SK-N-SH (cell line): ENCODE measurements at regions not wholly inside any gene's neighbourhood (a gene's known extent, or its start where the extent isn't known, plus 50 kb on each side); places are given as distances from the start of the nearest gene placed in this dataset.
"Not testable (repeated sequence)": the region's sequence is repeated elsewhere in the genome, so short reads cannot be mapped to it uniquely, and the experiment has no call there.

ENCODE experiments used
- CTCF ChIA-PET: fragments of 300-600, 350-600 bp; formaldehyde crosslinking; extraction: SDS; loops from one replicate; lab custom pipeline; 2021; lab: Yijun Ruan, JAX
- POLR2A ChIA-PET: fragments of 350-600 bp; sonication (Branson Sonifier 250); formaldehyde crosslinking; extraction: SDS; loops from one replicate; lab custom pipeline; 2020; ENCODE audit warnings: antibody characterized with exemption, inconsistent platforms; lab: Yijun Ruan, JAX
- DNase-seq: peaks from one replicate; pipeline ENCODE4 v3.0.0; 2012
- H2AFZ ChIP-seq: fragments of 200-600 bp; sonication (generic); 2 replicates; pipeline ENCODE4 v1.8.1; 2016; ENCODE audit warnings: antibody characterized with exemption, mild to moderate bottlenecking, low read depth
- H3F3A ChIP-seq: fragments of 200-600 bp; sonication (generic); replicated peaks from 2 replicates; pipeline ENCODE3; 2016; ENCODE audit warnings: antibody characterized with exemption, mild to moderate bottlenecking; ENCODE audit not compliant: insufficient read depth
- H3K27ac ChIP-seq, 2 experiments: fragments of 200-500 bp in 1 of 2; fragments of 200-600 bp in 1 of 2; sonication (Bioruptor generic) in 1 of 2; sonication (generic), shearing (Covaris generic) in 1 of 2; 2 replicates each; pipeline versions ENCODE4 v1.5.1 to v1.6.1; 2014 to 2016; ENCODE audit warnings: low read depth in 2 of 2, inconsistent platforms in 1 of 2, low read length in 1 of 2, mild to moderate bottlenecking in 1 of 2, mixed read lengths in 1 of 2
- H3K27me3 ChIP-seq: fragments of 200-600 bp; sonication (generic), shearing (Covaris generic); 2 replicates; pipeline ENCODE4 v1.6.1; 2016; ENCODE audit warnings: mixed run types; ENCODE audit not compliant: insufficient read depth
- H3K36me3 ChIP-seq, 2 experiments: fragments of 200-500 bp in 1 of 2; fragments of 200-600 bp in 1 of 2; sonication (Bioruptor generic) in 1 of 2; sonication (generic) in 1 of 2; replicated peaks in 1 of 2; 2 replicates each; pipeline versions ENCODE3 to v1.5.1; 2014 to 2016; ENCODE audit warnings: low read length in 1 of 2, mild to moderate bottlenecking in 1 of 2; ENCODE audit not compliant: insufficient read depth in 2 of 2, control insufficient read depth in 1 of 2
- H3K4me1 ChIP-seq, 2 experiments: fragments of 200-500 bp in 1 of 2; fragments of 200-600 bp in 1 of 2; sonication (Bioruptor generic) in 1 of 2; sonication (generic), shearing (Covaris generic) in 1 of 2; 2 replicates each; pipeline versions ENCODE4 v1.5.1 to v1.6.1; 2014 to 2016; ENCODE audit warnings: low read depth in 1 of 2, low read length in 1 of 2, mixed run types in 1 of 2; ENCODE audit not compliant: insufficient read depth in 2 of 2, control insufficient read depth in 1 of 2
- H3K4me2 ChIP-seq: fragments of 200-600 bp; sonication (generic), shearing (Covaris generic); 2 replicates; pipeline ENCODE4 v1.6.1; 2017; ENCODE audit warnings: mixed run types
- H3K4me3 ChIP-seq, 2 experiments: fragments of 200-500 bp in 1 of 2; fragments of 200-600 bp in 1 of 2; sonication (Bioruptor generic) in 1 of 2; sonication (generic), shearing (Covaris generic) in 1 of 2; 2 replicates each; pipeline versions ENCODE4 v1.5.1 to v1.8.1; 2014 to 2016; ENCODE audit warnings: low read depth in 2 of 2, inconsistent platforms in 1 of 2, low read length in 1 of 2, mild to moderate bottlenecking in 1 of 2, mixed read lengths in 1 of 2, moderate library complexity in 1 of 2
- H3K79me2 ChIP-seq: fragments of 200-600 bp; sonication (generic); 2 replicates; pipeline ENCODE4 v1.8.1; 2017; ENCODE audit warnings: mild to moderate bottlenecking; ENCODE audit not compliant: insufficient read depth
- H3K9ac ChIP-seq: fragments of 200-600 bp; sonication (generic); 2 replicates; pipeline ENCODE4 v1.6.1; 2017; ENCODE audit warnings: mixed run types
- H3K9me2 ChIP-seq: fragments of 200-600 bp; sonication (generic); 2 replicates; pipeline ENCODE4 v1.6.1; 2017; ENCODE audit warnings: mixed run types
- H3K9me3 ChIP-seq: fragments of 200-600 bp; sonication (generic); 2 replicates; pipeline ENCODE4 v1.6.1; 2017; ENCODE audit warnings: mixed run types, mild to moderate bottlenecking, moderate library complexity
- H4K20me1 ChIP-seq: fragments of 200-600 bp; sonication (generic); 2 replicates; pipeline ENCODE4 v1.6.1; 2017; ENCODE audit warnings: mild to moderate bottlenecking, mixed run types; ENCODE audit not compliant: insufficient read depth
- CTCF ChIP-seq: fragments of 200-600 bp; sonication (generic); IDR thresholded peaks from 2 replicates; pipeline ENCODE4 v1.6.1; 2017; ENCODE audit warnings: antibody characterized with exemption, mild to moderate bottlenecking, moderate library complexity
- ELF1 ChIP-seq: IDR thresholded peaks from 2 replicates; pipeline ENCODE4 v1.4.0; 2012
- FOXJ3 ChIP-seq: sonication (generic); formaldehyde crosslinking; IDR thresholded peaks from 2 replicates; pipeline ENCODE4 v1.5.1; 2020; ENCODE audit warnings: mild to moderate bottlenecking, missing genetic modification reagents
- IRF3 ChIP-seq: fragments of 150-350 bp; IDR thresholded peaks from 2 replicates; pipeline ENCODE4 v1.6.1; 2016; ENCODE audit warnings: mild to moderate bottlenecking, low read depth, low read length
- RAD21 ChIP-seq: IDR thresholded peaks from 2 replicates; pipeline ENCODE4 v1.6.1; 2012; ENCODE audit warnings: mild to moderate bottlenecking, low read length
- SMC3 ChIP-seq: IDR thresholded peaks from 2 replicates; pipeline ENCODE4 v1.6.1; 2012; ENCODE audit warnings: low read depth, low read length, improper control_type of control experiment
- TEAD4 ChIP-seq: IDR thresholded peaks from 2 replicates; pipeline ENCODE4 v1.4.0; 2012; ENCODE audit warnings: mild to moderate bottlenecking, borderline replicate concordance; ENCODE audit not compliant: insufficient read depth
- USF1 ChIP-seq: IDR thresholded peaks from 2 replicates; pipeline ENCODE4 v1.4.0; 2012; ENCODE audit warnings: low read depth, borderline replicate concordance
- USF2 ChIP-seq: fragments of 150-350 bp; IDR thresholded peaks from 2 replicates; pipeline ENCODE4 v1.6.1; 2017; ENCODE audit warnings: antibody characterized with exemption, low read length, low read depth, borderline replicate concordance
- WGBS: methylation state at CpG from one replicate; pipeline ENCODE4 v1.1.6; 2017; ENCODE audit warnings: low lambda C conversion rate; 5-methylcytosine and 5-hydroxymethylcytosine counted together
- TF ChIP-seq, protein P1 (sequence below): IDR thresholded peaks from 2 replicates; pipeline ENCODE4; 2012

DNA sequence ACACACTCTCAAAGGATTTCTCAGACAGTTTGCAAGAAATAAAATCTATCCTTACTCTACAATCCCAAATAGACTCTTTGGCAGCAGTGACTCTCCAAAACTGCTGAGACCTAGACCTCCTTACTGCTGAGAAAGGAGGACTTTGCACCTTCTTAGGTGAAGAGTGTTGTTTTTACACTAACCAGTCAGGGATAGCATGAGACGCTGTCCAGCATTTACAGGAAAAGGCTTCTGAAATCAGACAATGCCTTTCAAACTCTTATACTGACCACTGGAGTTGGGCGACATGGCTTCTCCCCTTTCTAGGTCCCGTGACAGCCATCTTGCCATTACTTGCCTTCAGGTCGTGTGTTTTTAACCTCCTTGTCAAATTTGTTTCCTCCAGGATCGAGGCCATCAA, 268.4 kb downstream of the S1PR1 start:
- H3K9ac ChIP-seq, H3K36me3 ChIP-seq, H3K4me2 ChIP-seq, H3K27ac ChIP-seq, DNase-seq, H2AFZ ChIP-seq, H3K4me1 ChIP-seq, H3K9me3 ChIP-seq, H3K4me3 ChIP-seq, H3K27me3 ChIP-seq, H3K79me2 ChIP-seq, H4K20me1 ChIP-seq, H3K9me2 ChIP-seq, POLR2A ChIA-PET, H3F3A ChIP-seq: not testable (repeated sequence)
- CTCF ChIA-PET: interaction anchor here (0.9 to 2.9 kb wide), 6 partner anchors 10 to 689 kb away, joined by 3 to 20 read pairs (median 4); no protein-coding TSS in a partner anchor
- 38% methylated on average over 5 of the region's 5 CpGs for WGBS

DNA sequence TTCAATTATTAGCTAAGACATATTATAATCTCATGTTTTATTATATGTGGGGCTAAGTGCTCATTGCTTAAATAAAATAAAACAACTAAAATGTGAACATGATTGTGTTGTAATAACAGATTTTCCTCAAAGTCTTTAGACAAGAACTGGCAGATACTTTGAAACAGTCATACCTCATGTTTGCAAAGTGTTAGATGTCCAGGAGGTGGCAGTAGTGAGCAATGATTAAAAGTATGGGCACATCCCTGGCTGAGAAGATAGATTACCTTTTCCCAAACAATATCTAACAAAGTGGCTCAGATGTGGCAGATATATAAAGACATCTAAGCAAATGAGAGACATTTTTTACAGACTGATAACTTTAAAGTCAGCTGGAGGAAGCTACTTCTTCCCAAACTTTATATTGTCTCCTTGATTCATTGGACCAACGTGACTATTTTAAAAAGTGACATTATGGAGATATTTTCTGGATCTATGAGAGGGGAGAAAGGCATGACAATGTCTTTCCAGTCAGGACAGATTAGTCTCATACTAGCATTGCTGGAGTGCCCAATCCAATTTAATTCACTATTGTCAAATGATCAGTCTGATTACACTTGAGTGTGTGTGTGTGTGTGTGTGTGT, 269.8 kb downstream of the S1PR1 start:
- no peak for TF ChIP-seq USF2
- peak; percentile 43 for TF ChIP-seq SMC3
- no peak for TF ChIP-seq FOXJ3 (CRISPR knock-in tag)
- TF ChIP-seq RAD21: peak; percentile 61
- TF ChIP-seq CTCF: peak; percentile 82
- TF ChIP-seq, all 33 proteins: peak for 3
- ChIA-PET POLR2A (no interaction called here), CTCF (interaction anchor here (0.6 to 2.9 kb wide), 27 partner anchors 8 to 929 kb away, joined by 3 to 20 read pairs (median 3); no protein-coding TSS in a partner anchor)
- no peaks in the 10 kb centered on the region for H3K36me3 ChIP-seq
- no peaks in the 10 kb centered on the region for H3K79me2 ChIP-seq
- no peaks in the 10 kb centered on the region; a peak in 1 of 4 replicates for H3K4me1 ChIP-seq
- no peaks in the 10 kb centered on the region for H3F3A ChIP-seq
- no peak overlapping the region for H2AFZ ChIP-seq
- DNase-seq: peak; percentile 33
- WGBS: 70% methylated on average over 1 of the region's 1 CpG
- no peak overlapping the region for H3K4me2 ChIP-seq
- no peaks in the 10 kb centered on the region for H3K9me2 ChIP-seq
- H4K20me1 ChIP-seq: no peaks in the 10 kb centered on the region
- no peak overlapping the region for H3K27ac ChIP-seq
- H3K4me3 ChIP-seq: no peak overlapping the region
- H3K27me3 ChIP-seq: no peaks in the 10 kb centered on the region
- no peak overlapping the region for H3K9ac ChIP-seq
- H3K9me3 ChIP-seq: no peaks in the 10 kb centered on the region

- CTCF ChIA-PET: interaction anchor here (0.6 to 2.9 kb wide), 9 partner anchors 14 to 219 kb away, joined by 3 to 20 read pairs (median 5); no protein-coding TSS in a partner anchor
- POLR2A ChIA-PET: no interaction called here
- TF ChIP-seq TEAD4 (no peak), ELF1 (no peak), USF1 (no peak), IRF3 (no peak)
- TF ChIP-seq, protein P1, sequence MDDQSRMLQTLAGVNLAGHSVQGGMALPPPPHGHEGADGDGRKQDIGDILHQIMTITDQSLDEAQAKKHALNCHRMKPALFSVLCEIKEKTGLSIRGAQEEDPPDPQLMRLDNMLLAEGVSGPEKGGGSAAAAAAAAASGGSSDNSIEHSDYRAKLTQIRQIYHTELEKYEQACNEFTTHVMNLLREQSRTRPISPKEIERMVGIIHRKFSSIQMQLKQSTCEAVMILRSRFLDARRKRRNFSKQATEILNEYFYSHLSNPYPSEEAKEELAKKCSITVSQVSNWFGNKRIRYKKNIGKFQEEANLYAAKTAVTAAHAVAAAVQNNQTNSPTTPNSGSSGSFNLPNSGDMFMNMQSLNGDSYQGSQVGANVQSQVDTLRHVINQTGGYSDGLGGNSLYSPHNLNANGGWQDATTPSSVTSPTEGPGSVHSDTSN: no peak
Observed at GRCh38 chr1:101507547-101507971, 270.7 kb downstream of the S1PR1 start.

More at GRCh38 chr1:101507547-101507971, 270.7 kb downstream of the S1PR1 start:
- Histone ChIP-seq H3K27ac (no peak overlapping the region), H4K20me1 (no peaks in the 10 kb centered on the region), H3K9ac (no peak overlapping the region), H3F3A (no peaks in the 10 kb centered on the region), H3K4me1 (no peaks in the 10 kb centered on the region; a peak in 1 of 4 replicates), H3K9me3 (no peaks in the 10 kb centered on the region), H3K36me3 (no peaks in the 10 kb centered on the region), H3K4me2 (no peak overlapping the region), H3K27me3 (no peaks in the 10 kb centered on the region), H2AFZ (no peak overlapping the region), H3K79me2 (no peaks in the 10 kb centered on the region), H3K4me3 (no peak overlapping the region), H3K9me2 (no peaks in the 10 kb centered on the region)
- WGBS: 62% methylated on average over 1 of the region's 1 CpG
- no peak for DNase-seq
